Duodenal mucosa (tissue), 2 donors: ENCODE measurements at regions not wholly inside any gene's neighbourhood (a gene's known extent, or its start where the extent isn't known, plus 50 kb on each side); places are given as distances from the start of the nearest gene placed in this dataset.

Experiments used
- H3K27ac ChIP-seq: one replicate; pipeline ENCODE4 v1.7.0; 2013; ENCODE audit warnings: low read depth, low read length
- H3K27me3 ChIP-seq, 2 donors: one replicate each; pipeline ENCODE4 v1.7.0; 2013; ENCODE audit warnings: low read length in 2 of 2, control low read depth in 1 of 2; ENCODE audit not compliant: insufficient read depth in 2 of 2, control insufficient read depth in 1 of 2
- H3K36me3 ChIP-seq, 2 donors: one replicate each; pipeline ENCODE4 v1.7.0; 2013; ENCODE audit warnings: low read length in 2 of 2, control low read depth in 1 of 2; ENCODE audit not compliant: insufficient read depth in 2 of 2, control insufficient read depth in 1 of 2
- H3K4me1 ChIP-seq, 2 donors: one replicate each; pipeline ENCODE4 v1.7.0; 2013; ENCODE audit warnings: low read length in 2 of 2, control low read depth in 1 of 2; ENCODE audit not compliant: insufficient read depth in 2 of 2, control insufficient read depth in 1 of 2
- H3K4me3 ChIP-seq, 2 donors: one replicate each; pipeline ENCODE4 v1.7.0; 2013; ENCODE audit warnings: low read length in 2 of 2, low read depth in 1 of 2
- H3K9ac ChIP-seq, 2 donors: one replicate each; pipeline ENCODE4 v1.7.0; 2013; ENCODE audit warnings: low read length in 2 of 2, low read depth in 1 of 2
- H3K9me3 ChIP-seq, 2 donors: one replicate each; pipeline ENCODE4 v1.7.0; 2013; ENCODE audit warnings: low read length in 2 of 2, control low read depth in 1 of 2; ENCODE audit not compliant: control insufficient read depth in 1 of 2

GRCh38 chr19:56942756-56943155 lies 102.2 kb upstream of the PEG3 start:
- no peak overlapping the region for H3K4me3 ChIP-seq
- no peaks in the 10 kb centered on the region for H3K27me3 ChIP-seq
- no peaks in the 10 kb centered on the region for H3K36me3 ChIP-seq
- H3K27ac ChIP-seq = no peak overlapping the region
- H3K9ac ChIP-seq = no peak overlapping the region
- peaks cover 25 to 26% of the 10 kb centered on the region in 2 donors for H3K9me3 ChIP-seq
- no peaks in the 10 kb centered on the region for H3K4me1 ChIP-seq

GRCh38 chr19:56946159-56946558 lies 105.6 kb upstream of the PEG3 start:
- H3K4me3 ChIP-seq = no peak overlapping the region
- no peak overlapping the region for H3K27ac ChIP-seq
- H3K9me3 ChIP-seq = peaks cover 18 to 25% of the 10 kb centered on the region in 2 donors
- peaks cover 0 to 2% of the 10 kb centered on the region in 2 donors for H3K27me3 ChIP-seq
- no peaks in the 10 kb centered on the region for H3K36me3 ChIP-seq
- H3K9ac ChIP-seq = no peak overlapping the region
- H3K4me1 ChIP-seq = no peaks in the 10 kb centered on the region

- H3K9me3 ChIP-seq = peaks cover 16 to 29% of the 10 kb centered on the region in 2 donors
- H3K27me3 ChIP-seq = peaks cover 0 to 2% of the 10 kb centered on the region in 2 donors
- no peaks in the 10 kb centered on the region for H3K4me1 ChIP-seq
- no peak overlapping the region for H3K9ac ChIP-seq
- H3K4me3 ChIP-seq = no peak overlapping the region
- H3K36me3 ChIP-seq = no peaks in the 10 kb centered on the region
- no peak overlapping the region for H3K27ac ChIP-seq
Observed at GRCh38 chr19:56947206-56947605, 106.7 kb upstream of the PEG3 start.

- Histone ChIP-seq H3K27ac (no peak overlapping the region), H3K9ac (no peak overlapping the region), H3K36me3 (no peaks in the 10 kb centered on the region), H3K4me1 (no peaks in the 10 kb centered on the region), H3K4me3 (no peak overlapping the region), H3K9me3 (peaks cover 16 to 30% of the 10 kb centered on the region in 2 donors), H3K27me3 (peaks cover 0 to 2% of the 10 kb centered on the region in 2 donors)
Observed at GRCh38 chr19:56949626-56950025, 109.1 kb upstream of the PEG3 start.

- Histone ChIP-seq H3K36me3 (no peaks in the 10 kb centered on the region), H3K27ac (no peak overlapping the region), H3K4me3 (no peak overlapping the region), H3K9me3 (peaks cover 20 to 34% of the 10 kb centered on the region in 2 donors), H3K9ac (no peak overlapping the region), H3K27me3 (peaks cover 0 to 2% of the 10 kb centered on the region in 2 donors), H3K4me1 (no peaks in the 10 kb centered on the region)
Observed at GRCh38 chr19:56951672-56952071, 111.1 kb upstream of the PEG3 start.

GRCh38 chr19:56953470-56953869 lies 112.9 kb upstream of the PEG3 start:
- H3K36me3 ChIP-seq = no peaks in the 10 kb centered on the region
- H3K4me3 ChIP-seq = no peak overlapping the region
- peaks cover 20 to 32% of the 10 kb centered on the region in 2 donors for H3K9me3 ChIP-seq
- no peaks in the 10 kb centered on the region for H3K4me1 ChIP-seq
- peaks cover 0 to 2% of the 10 kb centered on the region in 2 donors for H3K27me3 ChIP-seq
- H3K9ac ChIP-seq = no peak overlapping the region
- H3K27ac ChIP-seq = no peak overlapping the region

- Histone ChIP-seq H3K4me3 (no peak overlapping the region), H3K9me3 (peaks cover 20 to 25% of the 10 kb centered on the region in 2 donors), H3K36me3 (no peaks in the 10 kb centered on the region), H3K27ac (no peak overlapping the region), H3K9ac (no peak overlapping the region), H3K27me3 (no peaks in the 10 kb centered on the region), H3K4me1 (no peaks in the 10 kb centered on the region)
Observed at GRCh38 chr19:56955637-56956216, 115.2 kb upstream of the PEG3 start.

GRCh38 chr19:56956503-56957226 lies 116.1 kb upstream of the PEG3 start:
- H3K9ac ChIP-seq = no peak overlapping the region
- no peak overlapping the region for H3K27ac ChIP-seq
- no peak overlapping the region for H3K4me3 ChIP-seq
- no peaks in the 10 kb centered on the region for H3K27me3 ChIP-seq
- H3K9me3 ChIP-seq = peaks cover 12 to 23% of the 10 kb centered on the region in 2 donors
- no peaks in the 10 kb centered on the region for H3K36me3 ChIP-seq
- H3K4me1 ChIP-seq = no peaks in the 10 kb centered on the region

GRCh38 chr19:56959205-56959604 lies 118.7 kb upstream of the PEG3 start:
- Histone ChIP-seq H3K4me1 (no peaks in the 10 kb centered on the region), H3K27me3 (no peaks in the 10 kb centered on the region), H3K4me3 (no peak overlapping the region), H3K9me3 (peaks cover 20 to 25% of the 10 kb centered on the region in 2 donors), H3K27ac (no peak overlapping the region), H3K36me3 (no peaks in the 10 kb centered on the region), H3K9ac (no peak overlapping the region)

- H3K9me3 ChIP-seq = peaks cover 21 to 24% of the 10 kb centered on the region in 2 donors
- H3K27ac ChIP-seq = no peak overlapping the region
- no peaks in the 10 kb centered on the region for H3K4me1 ChIP-seq
- H3K9ac ChIP-seq = no peak overlapping the region
- H3K4me3 ChIP-seq = no peak overlapping the region
- H3K36me3 ChIP-seq = no peaks in the 10 kb centered on the region
- no peaks in the 10 kb centered on the region for H3K27me3 ChIP-seq
Observed at GRCh38 chr19:56960959-56961543, 120.5 kb upstream of the PEG3 start.
